Left hindlimb (tissue), 1 donor: ENCODE measurements at regions not wholly inside any gene's neighbourhood (a gene's known extent, or its start where the extent isn't known, plus 50 kb on each side); places are given as distances from the start of the nearest gene placed in this dataset.

ENCODE experiments used
- DNase-seq: peaks from one replicate; pipeline ENCODE4 v3.0.0-alpha.2; 2018

DNA sequence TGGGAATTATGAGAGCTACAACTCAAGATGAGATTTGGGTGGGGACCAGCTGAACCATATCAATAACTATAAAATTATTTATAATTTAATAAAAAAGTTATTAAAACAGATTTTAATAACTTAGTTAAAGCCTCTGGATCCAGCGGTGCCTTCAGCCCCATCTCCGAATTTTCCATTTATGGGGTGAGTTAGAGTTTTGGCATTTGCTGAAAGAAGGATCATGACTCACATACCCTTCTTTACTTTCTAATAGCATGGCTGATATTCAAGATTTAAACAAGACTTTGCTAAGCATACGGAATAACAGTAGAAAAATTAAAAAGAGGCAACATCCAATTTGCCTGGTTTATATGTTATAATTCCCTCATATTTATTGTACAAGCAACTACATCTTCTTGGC is 94.5 kb downstream of the RDH14 start:
- no peak for DNase-seq

DNA sequence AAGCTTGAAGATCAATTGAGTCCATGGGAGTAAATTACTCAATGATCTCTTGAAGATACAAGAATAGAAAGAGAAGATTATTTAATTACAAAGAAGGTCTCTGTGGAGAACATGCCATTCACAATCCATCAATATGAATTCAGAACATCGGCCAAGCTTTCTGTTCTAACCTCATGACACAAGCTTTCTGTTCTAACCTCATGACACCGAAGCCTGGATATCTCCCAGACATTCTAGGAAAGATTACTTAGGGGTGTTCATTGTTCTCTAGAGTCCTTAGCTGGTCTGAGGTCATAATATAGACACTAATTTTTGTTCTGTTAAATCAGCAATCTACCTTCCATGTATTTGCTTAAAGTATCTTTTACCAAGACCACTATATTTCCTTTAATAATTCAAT is 95.5 kb downstream of the RDH14 start:
- DNase-seq: no peak

DNA sequence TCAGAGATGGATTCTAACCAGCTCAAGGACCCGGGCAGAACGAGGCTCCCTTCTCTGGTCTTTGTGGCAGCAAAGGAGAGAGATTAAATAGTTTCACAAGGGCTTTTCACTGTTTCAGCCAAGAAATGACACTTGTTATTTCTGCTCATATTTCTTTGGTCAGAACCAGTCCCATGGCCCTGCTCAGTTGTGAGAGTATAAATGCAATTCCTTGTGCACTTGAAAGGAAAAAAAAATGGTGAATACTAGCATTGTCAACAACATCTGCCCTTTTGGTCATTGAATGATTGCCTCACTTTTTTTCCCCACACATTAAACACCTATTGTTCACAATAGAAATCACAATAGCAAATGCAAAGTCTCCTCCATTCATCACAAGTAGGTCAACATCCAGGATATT is 104.4 kb downstream of the RDH14 start:
- no peak for DNase-seq

DNA sequence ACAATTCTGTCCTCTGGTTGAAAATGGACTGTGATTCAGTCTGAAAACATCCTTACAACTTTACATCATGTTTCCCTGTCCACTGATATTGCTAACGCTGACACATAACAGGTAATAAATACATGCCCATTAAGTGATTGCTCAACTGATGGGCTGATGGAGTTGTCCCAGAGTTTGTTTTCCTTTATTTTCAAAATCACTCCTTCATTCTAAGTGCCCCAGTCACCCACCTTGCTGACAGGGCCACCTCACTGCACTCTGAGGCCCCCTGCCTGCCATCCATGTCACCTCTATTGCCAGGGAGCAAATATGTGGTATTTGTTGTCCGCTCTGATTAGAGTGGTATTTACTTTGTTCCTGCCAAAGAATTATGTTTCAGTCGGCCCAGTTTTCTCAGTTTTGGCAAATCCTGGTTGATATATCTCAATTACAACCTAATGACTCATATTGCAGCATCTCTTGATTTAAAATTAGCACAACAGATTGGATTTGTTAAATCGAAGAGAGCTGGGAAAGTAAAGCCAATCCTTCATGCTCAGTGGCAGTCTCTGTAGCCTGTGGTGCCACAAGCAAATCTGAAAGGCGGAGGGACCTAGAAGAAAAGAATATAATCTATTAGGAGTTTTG is 105.1 kb downstream of the RDH14 start:
- no peak for DNase-seq

DNA sequence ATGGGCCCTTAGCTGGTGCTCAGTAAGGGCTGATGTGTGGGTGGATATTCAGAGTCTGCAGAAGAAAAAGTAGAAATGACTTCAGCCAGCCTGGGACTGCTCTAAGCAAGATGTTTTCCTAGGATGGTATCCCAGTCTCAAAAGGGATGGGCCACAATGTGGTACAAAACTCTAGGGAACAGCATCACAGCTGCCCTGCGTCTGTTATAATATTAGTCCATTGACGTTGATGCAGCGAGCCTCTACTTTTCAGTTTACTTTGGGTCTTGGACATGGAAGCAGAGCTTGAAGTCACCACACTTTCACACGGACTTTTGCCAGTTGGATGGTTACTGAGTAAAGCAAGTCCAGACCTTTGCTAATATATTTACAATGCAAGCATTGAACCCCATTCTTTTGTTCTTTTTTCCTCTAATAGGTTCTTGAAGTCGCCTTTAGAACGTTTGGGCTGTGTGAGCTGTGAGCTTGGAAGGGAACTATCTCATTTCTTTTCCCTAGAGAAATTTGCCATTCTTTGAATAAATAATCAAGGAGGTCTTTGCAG is 105.7 kb downstream of the RDH14 start:
- no peak for DNase-seq

DNA sequence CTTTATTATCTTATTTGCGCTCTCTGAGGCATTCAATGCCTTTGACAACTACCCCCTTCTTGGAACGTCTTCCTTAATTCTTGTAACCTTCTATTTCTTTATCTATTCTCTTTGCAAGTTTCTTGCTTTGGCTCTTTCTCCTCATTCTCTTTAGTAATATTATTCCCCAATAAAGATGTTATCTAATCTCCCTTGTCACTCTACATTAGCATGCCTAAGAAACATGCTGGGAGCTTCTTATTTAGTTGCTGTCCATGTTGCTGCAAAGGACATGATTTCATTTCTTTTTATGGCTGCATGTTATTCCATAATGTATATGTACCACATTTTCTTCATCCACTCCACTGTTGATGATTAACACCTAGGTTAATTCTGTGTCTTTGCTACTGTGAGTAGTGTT is 113.7 kb downstream of the RDH14 start:
- DNase-seq: no peak

DNA sequence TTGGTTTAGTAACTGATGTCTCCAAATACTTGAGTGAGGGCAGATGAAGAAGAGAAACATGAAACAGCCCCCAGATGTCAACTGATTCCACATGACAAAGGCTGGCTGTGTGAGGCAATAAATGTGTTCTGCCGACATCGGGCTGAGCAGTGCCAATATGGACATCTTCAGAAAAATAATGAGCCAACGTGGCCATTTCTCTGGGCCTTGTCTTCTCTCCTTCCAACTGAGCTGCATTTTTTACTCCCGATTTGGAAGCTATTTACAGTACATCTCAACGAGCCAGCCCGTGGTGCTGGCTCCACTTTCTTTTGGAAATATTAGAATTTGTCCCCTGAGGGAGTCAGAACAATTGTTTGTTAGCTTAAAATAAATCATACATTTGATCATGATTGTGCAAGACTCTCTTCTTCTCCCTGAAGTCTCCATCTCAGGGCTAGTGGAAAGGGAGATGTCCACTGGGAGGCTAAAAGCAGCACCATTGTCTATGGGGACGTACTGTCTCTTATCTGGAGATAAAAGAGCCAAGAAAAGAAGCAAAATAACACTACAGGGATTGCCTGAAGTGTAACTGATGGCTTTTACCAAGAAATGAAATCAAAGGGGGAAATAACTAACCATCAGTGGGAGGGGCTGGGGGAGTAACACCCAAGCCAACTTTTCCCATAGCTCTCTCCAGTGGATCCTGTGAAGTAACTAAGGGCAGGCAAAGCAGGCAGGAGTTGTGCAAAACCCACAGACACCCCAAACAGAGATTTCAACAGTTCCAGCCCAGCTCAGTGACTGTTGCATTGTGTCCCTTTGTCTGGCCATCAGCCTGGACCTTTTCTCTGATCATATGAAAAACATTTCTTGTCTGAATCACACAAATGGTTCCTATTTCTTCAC is 114.8 kb downstream of the RDH14 start:
- no peak for DNase-seq

DNA sequence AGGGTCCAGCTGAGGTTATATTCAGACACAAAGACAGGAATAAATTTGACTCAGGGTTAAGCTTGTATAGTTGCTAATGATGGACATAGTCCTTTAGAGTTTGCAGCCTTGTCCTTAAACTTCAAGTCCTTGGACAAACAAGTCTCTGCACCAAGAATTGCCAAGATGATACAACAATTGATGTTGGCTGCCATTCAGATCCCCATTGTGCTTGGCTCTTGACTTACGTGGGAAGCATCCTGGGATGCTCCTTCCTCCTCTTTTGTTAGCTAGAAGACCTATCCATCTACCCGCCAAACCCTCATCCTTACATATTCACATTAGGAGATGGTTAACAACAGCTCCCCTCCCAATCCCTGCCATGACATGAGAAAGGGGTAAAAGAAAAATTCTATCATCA is 115.6 kb downstream of the RDH14 start:
- no peak for DNase-seq

DNA sequence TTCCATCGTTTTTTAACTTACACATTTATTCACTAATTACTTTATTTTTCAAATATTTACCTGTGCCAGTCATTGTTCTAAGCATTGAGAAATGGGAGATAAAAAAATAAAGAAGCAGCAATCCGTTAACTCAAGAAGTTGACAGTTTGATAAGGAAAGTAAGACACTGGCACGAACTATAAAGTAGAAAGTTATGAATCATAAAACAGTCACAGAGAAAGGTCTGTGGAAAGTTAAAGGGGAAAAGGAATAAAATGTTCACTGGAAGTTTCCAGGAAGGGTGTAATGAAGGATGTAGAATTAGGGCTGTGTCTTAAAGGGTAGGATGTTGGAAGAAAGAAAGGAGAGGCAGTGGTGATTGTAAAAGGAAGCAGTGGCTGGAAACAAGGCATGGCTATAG is 118.9 kb downstream of the RDH14 start:
- DNase-seq: no peak

DNA sequence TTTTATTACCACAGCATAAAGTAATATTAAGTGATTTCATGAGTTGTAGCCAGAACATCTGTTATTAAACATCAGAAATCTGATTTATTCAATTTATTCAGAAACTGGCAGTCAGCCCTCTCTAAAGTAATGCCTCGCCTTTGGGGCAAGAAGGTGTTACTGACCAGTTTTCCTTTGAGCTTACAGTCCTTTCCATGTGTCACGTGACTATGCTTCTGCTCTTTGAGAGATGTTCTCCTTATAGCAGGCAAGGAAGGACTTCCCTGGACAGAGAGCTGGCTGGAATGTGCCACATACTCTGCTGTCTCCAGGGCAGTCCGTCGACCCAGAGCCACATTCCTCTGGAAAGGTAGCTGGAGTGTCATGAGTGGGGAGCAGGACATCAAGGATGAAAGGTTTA is 119.7 kb downstream of the RDH14 start:
- no peak for DNase-seq

DNA sequence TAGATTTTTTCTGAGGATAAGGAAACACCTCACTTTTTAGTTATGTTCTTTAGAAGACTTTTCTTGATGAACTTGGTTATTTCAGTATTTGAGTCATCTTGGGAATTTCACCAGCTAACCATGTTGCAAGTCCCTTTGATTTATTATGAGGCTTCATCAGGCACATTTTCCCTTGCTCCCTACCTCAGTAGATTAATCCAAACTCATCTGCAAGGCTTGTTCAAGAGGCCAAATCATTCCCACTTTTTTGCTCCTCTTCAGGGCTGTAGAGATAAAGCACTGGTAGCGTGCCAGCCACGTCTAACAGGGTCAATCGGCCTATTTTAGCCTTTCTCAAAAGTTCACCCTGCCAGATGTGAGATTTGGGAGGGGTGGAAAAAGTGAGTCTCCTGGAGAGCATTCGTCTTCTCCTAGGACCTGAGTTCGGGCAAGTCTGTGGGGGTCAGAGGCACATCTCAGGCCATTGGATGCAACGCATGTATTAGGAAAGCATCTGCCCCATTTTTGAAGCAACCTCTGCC is 120.3 kb downstream of the RDH14 start:
- no peak for DNase-seq

DNA sequence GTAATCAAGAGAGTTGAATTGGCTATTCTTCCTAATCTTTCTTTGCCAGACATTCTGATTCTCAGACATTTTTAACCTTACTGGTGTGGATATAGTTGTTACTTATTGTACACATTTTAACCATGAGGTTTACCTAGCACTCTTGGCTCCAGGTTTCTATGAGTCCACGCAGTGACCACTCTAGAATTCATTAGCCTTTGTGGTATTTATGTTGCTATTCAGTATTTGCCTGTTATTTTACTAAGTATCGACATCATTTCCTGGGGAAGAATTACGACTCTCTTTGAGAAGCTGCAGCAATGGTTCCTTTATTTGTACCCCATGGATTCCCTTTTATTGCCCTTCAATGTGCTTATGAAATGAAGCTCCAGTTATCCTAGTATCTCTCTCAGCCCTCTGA is 120.7 kb downstream of the RDH14 start:
- no peak for DNase-seq

DNA sequence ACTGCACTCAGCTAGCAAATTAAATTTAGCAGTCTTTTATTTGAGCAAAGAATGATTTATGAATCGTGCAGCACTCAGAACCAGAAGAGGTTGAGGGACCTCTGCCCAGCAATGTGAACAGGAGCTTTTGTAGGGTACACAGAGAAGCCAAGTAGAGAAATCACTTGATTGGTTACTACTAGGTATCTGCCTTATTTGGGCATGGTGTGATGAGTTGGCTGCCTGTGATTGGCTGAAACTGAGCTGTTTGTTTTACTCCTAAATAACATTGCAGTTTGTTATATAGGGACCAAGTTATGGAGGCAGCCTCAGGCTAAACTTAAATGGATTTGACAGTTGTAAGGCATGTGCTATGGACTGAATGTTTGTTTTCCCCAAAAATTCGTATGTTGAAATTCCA is 122.5 kb downstream of the RDH14 start:
- no peak for DNase-seq

DNA sequence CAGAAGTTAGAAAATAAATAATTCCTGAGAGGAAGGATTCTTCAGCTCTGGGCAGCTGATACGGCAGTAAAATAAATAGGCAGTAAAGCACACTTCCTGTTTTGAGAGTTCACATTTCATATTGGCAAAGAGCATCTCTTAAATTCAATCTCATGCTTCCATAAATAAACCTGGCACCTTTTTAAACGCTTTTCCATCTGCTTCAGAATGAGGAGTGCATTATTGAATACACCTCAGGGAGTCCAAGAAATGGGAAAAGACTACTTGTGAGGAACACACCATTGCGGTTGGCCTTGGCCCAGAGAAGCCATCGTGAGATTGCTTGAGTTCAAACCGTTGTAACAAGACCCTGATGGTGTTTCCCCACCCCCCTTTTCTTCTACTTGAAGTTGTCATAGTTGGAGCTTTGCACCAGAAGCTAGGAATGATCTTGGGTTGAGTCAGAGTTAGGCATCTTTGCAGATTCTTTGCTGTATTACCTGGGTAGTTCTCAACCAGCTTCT is 123.9 kb downstream of the RDH14 start:
- peak; percentile 63 for DNase-seq

DNA sequence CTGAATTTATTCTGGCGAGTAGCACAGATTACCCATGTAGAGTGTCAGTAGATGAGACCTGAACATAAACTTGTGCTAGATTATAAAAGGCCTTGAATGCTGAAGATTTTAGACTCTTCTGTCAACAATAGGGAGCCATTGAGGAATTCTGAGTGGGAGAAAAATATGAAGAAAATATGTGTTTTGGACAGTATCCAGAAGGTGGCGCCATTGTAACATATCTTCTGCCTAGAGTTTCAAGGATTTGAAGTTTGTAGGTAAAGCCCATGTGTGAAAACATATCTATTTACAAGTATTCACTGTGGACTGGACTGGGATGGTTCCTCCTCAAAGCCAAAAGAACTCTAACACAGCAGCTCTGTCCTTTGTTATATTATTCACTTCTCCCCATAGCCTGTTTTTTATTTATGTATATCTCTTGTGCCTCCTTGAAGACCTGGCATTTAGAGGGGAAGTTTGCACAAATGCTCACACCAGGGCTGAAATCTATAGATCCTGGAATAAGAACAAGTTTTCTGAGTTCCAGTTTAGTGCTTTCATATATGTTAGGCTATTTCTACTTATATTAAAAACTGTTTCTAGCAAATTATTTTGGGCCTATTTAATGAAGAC is 124.9 kb downstream of the RDH14 start:
- no peak for DNase-seq

DNA sequence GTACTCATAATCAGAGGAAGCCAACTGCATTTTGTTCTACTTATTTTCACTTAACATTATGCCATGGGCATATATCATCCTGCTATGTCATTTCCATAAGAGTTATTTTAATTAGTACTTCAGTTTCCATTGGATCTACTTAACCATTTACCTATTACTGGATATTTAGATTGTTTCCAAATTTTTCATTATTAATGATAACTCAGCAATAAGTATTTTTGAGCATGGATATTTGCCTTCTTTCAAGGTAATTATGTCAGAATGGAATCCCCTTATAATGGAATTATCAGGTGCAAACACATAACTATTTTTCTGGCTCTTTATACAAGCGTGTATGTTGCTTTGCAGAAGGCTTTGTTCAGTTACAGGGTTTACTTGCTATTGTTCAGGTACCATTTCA is 126.6 kb downstream of the RDH14 start:
- no peak for DNase-seq

DNA sequence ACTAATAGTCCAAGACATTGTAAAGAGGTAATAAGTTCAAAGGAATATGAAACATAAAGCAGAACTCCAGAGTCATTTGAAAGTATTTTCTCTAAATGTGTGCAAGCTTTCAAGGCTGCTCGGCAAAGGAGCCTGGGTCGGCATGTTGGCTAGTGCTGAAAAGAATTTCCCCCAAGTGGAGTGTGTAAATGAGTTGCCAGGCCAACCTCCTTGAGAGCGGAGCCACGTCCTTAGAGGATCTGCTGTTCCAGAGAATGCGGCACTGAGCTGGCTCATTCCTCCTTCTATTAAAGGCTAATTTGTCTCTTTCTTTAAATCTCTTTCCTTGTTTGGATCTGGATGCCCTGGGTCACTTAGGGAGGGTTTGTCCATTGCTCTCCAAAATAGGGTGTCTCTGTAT is 127.5 kb downstream of the RDH14 start:
- peak; percentile 47 for DNase-seq

DNA sequence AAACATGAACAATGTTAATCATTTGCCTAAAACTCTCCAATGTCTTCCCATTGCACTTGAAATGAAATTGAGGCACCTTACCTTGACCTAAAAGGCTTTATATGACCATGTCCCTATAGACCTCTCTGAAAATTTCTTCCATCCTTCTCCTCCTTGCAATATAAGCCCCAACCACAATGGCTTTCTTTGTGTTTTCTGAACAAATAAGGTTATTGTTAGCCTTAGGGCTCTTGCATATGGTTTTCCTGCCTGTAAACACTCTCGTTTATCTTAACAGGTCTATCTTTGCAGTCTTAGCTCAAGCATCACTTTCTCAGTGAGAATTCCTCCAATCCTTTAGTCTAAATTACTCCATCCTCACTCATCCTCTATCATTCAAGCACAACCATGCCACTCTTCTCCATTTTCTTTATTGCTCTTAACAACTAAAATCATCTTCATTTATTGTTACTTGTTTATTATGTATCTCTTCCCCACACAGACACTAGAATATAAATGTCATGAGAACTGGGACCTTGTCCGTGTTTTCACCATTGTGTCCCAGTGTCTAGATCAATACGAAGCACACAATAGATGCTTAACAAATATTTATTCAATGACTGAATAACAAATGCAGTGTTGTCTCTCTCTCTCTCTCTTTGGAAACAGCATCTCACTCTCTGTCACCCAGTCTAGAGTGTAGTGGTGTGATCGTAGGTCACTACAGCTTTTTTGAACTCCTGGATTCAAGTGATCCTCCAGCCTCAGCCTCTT is 129.3 kb downstream of the RDH14 start:
- DNase-seq: no peak

DNA sequence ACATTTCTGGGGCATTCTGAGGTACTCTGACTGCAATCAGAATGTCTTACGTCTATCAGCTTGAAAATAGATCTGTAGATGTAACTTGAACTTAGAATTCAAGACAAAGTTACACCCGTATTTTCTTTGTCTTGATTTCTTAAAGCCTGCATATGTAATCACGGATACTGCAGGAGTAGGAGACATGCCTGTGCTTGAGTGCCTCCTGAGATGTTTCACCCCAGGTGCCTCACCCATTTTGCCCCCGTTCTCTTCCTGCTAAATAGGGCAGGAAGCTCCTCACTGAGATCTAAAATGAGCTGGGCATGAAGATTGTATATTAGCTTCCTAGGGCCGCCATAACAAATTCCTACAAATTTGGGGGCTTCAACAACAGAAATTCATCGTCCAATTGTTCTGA is 131.9 kb downstream of the RDH14 start:
- no peak for DNase-seq

DNA sequence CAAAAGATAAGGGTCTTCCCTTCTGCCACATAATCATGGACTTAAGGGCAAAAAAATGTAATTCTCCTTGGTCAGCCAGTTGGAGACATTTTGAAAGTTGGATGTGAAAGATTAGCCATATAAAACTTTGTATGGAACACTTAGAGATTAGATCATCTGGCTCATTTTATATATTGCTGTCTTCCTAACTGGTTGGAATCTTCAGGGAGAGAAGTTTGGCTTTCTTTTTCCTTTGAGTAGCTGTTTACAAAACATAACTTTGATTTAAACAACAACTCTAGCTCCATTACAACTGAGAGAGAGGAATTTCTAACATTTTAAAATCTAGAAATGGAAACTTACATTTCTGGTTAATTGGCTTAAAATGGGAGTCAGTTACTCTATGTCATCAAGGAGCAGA is 132.7 kb downstream of the RDH14 start:
- no peak for DNase-seq

DNA sequence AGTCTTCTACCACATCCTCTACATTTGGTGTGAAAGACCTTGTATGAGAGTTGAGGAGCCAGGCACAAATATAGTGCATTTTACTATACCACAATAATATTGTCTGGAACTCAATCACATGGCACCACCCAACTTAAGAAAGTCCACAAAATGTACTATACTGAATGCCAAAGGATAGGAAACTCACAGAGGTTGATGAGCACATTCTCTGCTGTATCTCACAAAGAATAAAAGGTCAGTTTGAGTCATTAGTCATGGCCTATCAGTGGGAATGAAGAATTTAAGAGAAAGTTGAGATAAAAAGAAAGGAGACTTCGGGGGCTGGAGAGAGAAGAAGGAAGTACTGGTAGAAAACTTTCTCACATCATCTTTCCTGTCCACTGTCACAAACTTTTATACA is 134.3 kb downstream of the RDH14 start:
- no peak for DNase-seq

DNA sequence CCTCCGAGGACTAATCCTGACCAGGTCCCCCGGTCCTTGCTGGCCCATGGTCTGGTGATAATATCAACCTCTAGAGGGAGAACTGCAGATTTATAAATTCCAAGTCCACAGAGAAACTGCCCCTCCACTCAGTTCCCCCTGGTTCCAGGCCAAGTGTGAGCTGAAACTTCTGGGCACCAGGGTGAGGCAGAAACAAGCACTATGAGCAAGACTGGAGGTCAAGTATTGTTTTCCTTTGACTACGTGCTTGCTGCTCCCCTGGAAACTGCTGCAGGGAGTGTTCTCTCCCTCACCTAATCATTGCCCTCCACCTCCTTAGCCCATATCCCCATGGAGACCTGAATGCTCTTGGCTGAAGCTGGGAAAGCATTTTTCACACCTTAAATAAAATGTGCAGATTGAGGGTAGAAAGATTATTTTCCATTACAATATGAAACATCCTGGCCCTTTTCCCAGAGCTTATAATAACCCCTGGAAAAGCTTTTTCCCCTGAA is 135.2 kb downstream of the RDH14 start:
- peak; percentile 65 for DNase-seq

DNA sequence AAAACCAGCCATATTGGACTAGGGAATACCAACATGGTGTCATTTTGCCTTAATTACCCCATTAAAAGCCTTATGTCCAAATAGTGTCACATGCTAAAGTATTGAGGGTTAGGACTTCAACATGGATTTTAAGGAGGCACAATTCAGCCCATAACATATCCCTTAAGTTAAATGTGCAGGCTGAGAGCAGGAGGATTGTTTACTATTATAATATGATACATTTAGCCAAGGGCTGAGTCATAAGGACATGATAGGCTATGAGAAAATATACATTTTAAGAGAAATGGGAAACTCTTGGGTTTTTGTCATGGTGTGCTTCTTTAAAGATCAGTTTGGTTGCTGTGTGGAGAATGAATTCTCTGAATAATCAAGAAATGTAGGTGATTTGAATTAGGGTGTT is 136.8 kb downstream of the RDH14 start:
- DNase-seq: no peak
